ENCODE measurements at regions not wholly inside any gene's neighbourhood (a gene's known extent, or its start where the extent isn't known, plus 50 kb on each side); places are given as distances from the start of the nearest gene placed in this dataset.

DNA sequence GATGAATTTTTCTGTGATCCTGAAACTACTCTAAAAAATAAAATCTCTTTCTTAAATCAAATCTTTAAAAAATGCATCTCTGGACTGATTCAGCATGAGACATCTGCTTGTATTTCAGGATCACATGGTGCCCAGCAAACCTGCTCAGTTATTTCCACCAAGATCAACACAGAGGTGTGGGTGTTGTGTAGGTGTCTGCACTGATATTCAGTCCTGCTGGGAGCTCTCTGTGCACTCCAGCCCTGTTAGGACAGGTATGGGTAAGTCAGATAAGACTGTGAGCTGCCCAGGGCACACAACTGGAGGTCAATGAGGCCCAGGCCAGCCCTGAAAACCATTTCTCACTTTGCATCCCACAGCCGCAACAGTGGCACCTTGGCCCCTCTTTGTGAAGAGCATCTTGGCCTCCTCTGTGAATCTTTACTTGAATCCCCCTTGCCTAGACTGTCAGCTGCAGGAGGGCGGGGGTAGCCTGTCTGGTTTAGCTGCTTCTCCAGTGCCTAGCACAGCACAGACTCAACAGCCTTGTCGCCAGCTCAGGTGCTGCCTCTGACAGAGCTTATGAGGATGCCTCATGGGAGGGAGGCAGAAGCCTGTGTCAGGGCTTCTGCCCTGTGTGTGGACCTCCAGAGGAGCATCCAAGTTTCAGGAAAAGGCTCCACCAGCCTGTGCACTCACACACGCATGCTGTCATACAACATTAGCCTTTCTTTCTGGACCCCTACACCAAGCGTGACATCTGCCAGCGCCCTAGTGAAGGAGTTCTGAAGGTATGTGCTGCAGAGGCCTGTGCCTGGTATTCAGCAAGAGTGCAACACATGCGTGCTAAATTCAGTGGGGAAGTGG, 187.6 kb upstream of the CST7 start:
- H3K27me3 Mint-ChIP-seq (ENCODE audit: low read depth) = peaks cover 8% of the 10 kb centered on the region
- no peak for DNase-seq
- H3K4me3 Mint-ChIP-seq = no peak overlapping the region
- peaks cover 0 to 4% of the 10 kb centered on the region in 2 donors for H3K36me3 Mint-ChIP-seq (ENCODE audit: insufficient read depth in 2 of 2)
- H3K27ac Mint-ChIP-seq = no peak overlapping the region
- ATAC-seq (replicated peaks in 1 of 2) = no peak
- no peaks in the 10 kb centered on the region for H3K4me1 Mint-ChIP-seq (ENCODE audit: low read depth)
- no peaks in the 10 kb centered on the region for H3K9me3 Mint-ChIP-seq

DNA sequence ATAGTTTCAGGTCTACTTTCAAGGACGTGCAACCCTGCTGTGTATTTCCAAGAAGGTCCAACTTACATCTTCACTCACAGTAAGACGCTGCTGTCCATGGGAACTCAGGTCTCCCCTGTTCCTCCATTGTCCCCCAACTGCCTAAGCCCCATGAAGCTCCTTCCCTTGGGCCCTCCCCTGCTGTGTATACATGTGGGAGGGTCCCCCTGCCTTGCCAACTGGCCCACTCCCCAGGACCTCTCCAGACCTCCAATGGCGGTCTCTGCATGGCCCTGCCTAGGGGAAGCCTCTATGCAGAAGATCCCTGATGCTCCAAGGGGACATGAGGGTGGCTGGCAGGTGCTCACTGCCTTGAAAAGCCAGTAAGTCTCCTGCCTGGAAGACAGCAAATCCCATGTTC, 186.7 kb upstream of the CST7 start:
- H3K4me1 Mint-ChIP-seq (ENCODE audit: low read depth) = no peaks in the 10 kb centered on the region
- H3K36me3 Mint-ChIP-seq (ENCODE audit: insufficient read depth in 2 of 2) = peaks cover 0 to 4% of the 10 kb centered on the region in 2 donors
- ATAC-seq (replicated peaks in 1 of 2) (no peak), DNase-seq (no peak)
- no peak overlapping the region for H3K27ac Mint-ChIP-seq
- H3K4me3 Mint-ChIP-seq = no peak overlapping the region
- H3K9me3 Mint-ChIP-seq = no peaks in the 10 kb centered on the region
- peaks cover 8% of the 10 kb centered on the region for H3K27me3 Mint-ChIP-seq (ENCODE audit: low read depth)

DNA sequence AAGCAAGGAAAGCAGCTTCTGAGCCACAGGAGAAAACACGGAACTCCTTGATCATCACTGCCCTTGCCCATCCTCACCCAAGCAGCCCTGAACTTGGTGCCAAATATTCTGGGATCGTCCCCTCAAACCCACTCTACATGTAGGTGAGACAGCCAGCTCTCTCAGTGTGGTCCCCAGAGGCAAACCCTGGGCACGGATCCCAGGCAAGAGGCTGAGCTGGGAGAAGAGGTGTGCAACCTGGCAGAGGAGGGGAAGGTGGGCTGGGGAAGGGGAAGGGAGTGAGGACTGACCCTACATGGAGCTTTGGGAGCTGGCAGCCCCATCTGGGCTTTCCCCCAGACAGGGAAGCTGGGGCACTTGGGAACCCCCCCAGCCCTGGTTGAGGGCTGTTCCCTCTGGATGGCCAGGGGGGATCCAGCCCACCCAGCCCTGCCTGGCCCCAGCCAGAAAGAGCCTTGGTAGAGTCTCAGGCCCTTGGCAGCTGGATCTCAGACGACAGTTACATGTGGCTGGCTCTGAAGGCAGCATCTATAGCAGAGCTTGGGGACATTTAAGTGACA, 186.2 kb upstream of the CST7 start:
- DNase-seq (no peak), ATAC-seq (replicated peaks in 1 of 2) (no peak)
- Mint-ChIP-seq H3K9me3 (no peaks in the 10 kb centered on the region), H3K27me3 (ENCODE audit: low read depth) (peaks cover 8% of the 10 kb centered on the region), H3K36me3 (ENCODE audit: insufficient read depth in 2 of 2) (peaks cover 0 to 4% of the 10 kb centered on the region in 2 donors), H3K27ac (no peak overlapping the region), H3K4me3 (no peak overlapping the region), H3K4me1 (ENCODE audit: low read depth) (no peaks in the 10 kb centered on the region)

- no peaks in the 10 kb centered on the region for H3K9me3 Mint-ChIP-seq
- no peak overlapping the region for H3K4me3 Mint-ChIP-seq
- no peak for ATAC-seq (replicated peaks in 1 of 2)
- DNase-seq = no peak
- no peaks in the 10 kb centered on the region for H3K4me1 Mint-ChIP-seq (ENCODE audit: low read depth)
- no peak overlapping the region for H3K27ac Mint-ChIP-seq
- peaks cover 8% of the 10 kb centered on the region for H3K27me3 Mint-ChIP-seq (ENCODE audit: low read depth)
- peaks cover 0 to 4% of the 10 kb centered on the region in 2 donors for H3K36me3 Mint-ChIP-seq (ENCODE audit: insufficient read depth in 2 of 2)
Measured at GRCh38 chr20:24763386-24764026, 185.6 kb upstream of the CST7 start.

DNA sequence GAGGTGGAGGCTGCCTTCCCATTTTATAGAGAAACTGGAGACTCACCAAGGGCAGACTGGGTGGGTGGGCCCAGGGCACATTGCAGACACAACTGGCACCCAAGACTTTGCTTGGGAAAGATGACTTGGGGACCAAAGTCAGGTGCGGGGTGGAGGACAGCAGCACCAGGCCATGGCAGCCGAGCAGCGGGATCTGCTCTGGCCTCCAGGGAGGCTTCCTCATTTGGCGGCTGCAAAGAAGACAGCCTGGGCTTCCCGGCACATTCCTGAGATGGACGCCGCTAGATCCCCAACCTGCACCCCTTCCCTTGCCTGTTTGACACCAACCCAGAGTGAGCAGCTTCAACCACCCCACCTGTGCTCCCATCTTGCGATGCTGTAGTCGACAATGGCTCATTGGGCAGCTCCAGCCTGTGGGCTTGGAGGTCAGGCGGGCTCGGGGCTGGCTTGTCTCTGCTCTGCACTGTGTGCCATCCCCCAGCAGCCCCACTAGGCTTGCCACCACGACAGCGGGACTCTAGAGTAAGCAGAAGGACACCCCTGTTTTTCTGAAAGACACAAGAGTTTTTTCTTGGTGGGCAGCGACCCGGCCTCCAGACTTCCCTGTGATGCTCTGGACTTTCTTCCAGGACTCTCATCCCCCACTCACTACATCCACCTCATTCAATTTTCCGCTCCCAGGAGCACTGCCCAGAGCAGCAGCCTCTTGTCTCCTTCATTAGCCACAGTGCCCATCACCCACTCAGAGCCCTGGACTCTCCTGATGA, 184.9 kb upstream of the CST7 start:
- no peaks in the 10 kb centered on the region for H3K9me3 Mint-ChIP-seq
- peaks cover 0 to 4% of the 10 kb centered on the region in 2 donors for H3K36me3 Mint-ChIP-seq (ENCODE audit: insufficient read depth in 2 of 2)
- peaks cover 8% of the 10 kb centered on the region for H3K27me3 Mint-ChIP-seq (ENCODE audit: low read depth)
- H3K4me1 Mint-ChIP-seq (ENCODE audit: low read depth) = no peaks in the 10 kb centered on the region
- no peak for DNase-seq
- ATAC-seq (replicated peaks in 1 of 2) = no peak
- no peak overlapping the region for H3K27ac Mint-ChIP-seq
- H3K4me3 Mint-ChIP-seq = no peak overlapping the region

- DNase-seq (no peak), ATAC-seq (replicated peaks in 1 of 2) (no peak)
- no peak overlapping the region for H3K27ac Mint-ChIP-seq
- H3K9me3 Mint-ChIP-seq = no peaks in the 10 kb centered on the region
- no peaks in the 10 kb centered on the region for H3K4me1 Mint-ChIP-seq (ENCODE audit: low read depth)
- peaks cover 8% of the 10 kb centered on the region for H3K27me3 Mint-ChIP-seq (ENCODE audit: low read depth)
- H3K36me3 Mint-ChIP-seq (ENCODE audit: insufficient read depth in 2 of 2) = peaks cover 0 to 4% of the 10 kb centered on the region in 2 donors
- no peak overlapping the region for H3K4me3 Mint-ChIP-seq
Measured at GRCh38 chr20:24764794-24765202, 184.3 kb upstream of the CST7 start.

GRCh38 chr20:24765316-24766142, 183.5 kb upstream of the CST7 start:
- ATAC-seq (replicated peaks in 1 of 2) = no peak
- DNase-seq = no peak
- Mint-ChIP-seq H3K4me1 (ENCODE audit: low read depth) (no peaks in the 10 kb centered on the region), H3K9me3 (no peaks in the 10 kb centered on the region), H3K27ac (no peak overlapping the region), H3K4me3 (no peak overlapping the region), H3K27me3 (ENCODE audit: low read depth) (peaks cover 8% of the 10 kb centered on the region), H3K36me3 (ENCODE audit: insufficient read depth in 2 of 2) (peaks cover 0 to under 1% of the 10 kb centered on the region in 2 donors)

GRCh38 chr20:24766143-24766527, 182.9 kb upstream of the CST7 start:
- Mint-ChIP-seq H3K4me1 (ENCODE audit: low read depth) (no peaks in the 10 kb centered on the region), H3K27ac (no peak overlapping the region), H3K36me3 (ENCODE audit: insufficient read depth in 2 of 2) (no peaks in the 10 kb centered on the region), H3K27me3 (ENCODE audit: low read depth) (peaks cover 10% of the 10 kb centered on the region), H3K4me3 (no peak overlapping the region), H3K9me3 (no peaks in the 10 kb centered on the region)
- no peak for ATAC-seq (replicated peaks in 1 of 2)
- no peak for DNase-seq

DNA sequence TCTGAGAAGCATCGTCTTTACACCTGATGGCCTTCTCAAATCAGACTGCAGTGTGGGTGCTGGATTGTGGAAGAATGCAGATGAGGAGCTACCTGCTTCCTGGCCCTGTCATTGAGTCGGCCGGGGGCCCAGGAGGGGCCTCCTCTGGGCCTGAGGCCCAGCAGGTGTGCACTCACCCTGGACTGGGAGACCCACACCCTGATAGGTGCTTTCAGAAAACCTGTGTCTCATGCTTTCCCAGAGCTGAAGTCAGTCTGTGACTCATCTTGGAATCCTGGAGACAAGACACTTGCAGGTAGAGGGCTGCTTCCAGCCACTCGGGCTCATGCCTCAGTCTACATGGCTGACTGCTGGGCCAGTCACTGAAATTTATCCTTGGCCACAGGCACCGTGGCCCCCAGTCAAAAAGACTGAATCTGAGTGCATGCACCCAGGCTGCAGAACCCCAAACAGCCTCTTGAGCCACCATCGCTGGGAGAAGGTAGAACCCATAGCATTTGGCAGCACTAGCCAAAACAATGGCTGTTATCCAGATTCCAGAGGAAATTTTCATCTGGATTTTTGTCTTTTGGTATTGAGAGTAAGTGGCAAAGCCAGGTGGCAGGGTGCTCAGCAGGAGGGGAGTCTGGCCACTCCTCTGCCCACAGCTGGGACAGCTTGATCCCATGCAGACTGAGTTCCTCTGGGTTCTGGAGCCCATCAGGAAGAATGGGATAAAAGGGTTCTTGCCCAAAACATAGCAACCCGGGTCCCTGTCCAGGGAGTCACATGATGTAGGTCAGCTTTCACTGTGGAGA, 182.0 kb upstream of the CST7 start:
- Mint-ChIP-seq H3K27ac (no peak overlapping the region), H3K4me3 (no peak overlapping the region), H3K27me3 (ENCODE audit: low read depth) (peaks cover 18% of the 10 kb centered on the region), H3K36me3 (ENCODE audit: insufficient read depth in 2 of 2) (no peaks in the 10 kb centered on the region), H3K4me1 (ENCODE audit: low read depth) (peaks cover 7% of the 10 kb centered on the region), H3K9me3 (no peaks in the 10 kb centered on the region)
- no peak for DNase-seq
- ATAC-seq (replicated peaks in 1 of 2) = no peak

DNA sequence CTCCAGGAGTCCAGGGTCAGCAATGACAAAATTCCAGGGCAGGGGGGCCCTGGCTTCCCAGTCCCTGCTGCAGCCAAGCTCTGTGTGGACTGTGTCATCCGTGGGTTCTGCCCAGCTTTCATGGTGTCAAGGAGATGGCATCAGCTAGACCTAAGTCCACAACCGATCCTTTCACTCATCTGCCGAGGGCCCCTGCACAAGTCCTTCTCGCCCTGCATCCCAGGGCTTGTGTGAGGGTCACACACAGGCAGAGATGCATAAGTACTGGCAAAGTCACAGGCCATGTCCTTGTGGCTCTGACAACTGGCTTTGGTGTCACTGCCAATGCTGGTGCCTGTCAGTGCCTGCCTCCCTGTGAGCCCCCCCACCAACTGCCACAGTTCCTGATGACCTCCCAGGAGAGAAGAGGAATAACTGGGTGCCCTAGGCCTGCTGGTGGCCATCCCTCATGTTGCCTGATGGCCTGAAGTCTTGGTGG, 181.4 kb upstream of the CST7 start:
- Mint-ChIP-seq H3K4me1 (ENCODE audit: low read depth) (peaks cover 7% of the 10 kb centered on the region), H3K4me3 (no peak overlapping the region), H3K27me3 (ENCODE audit: low read depth) (peaks cover 25% of the 10 kb centered on the region), H3K36me3 (ENCODE audit: insufficient read depth in 2 of 2) (no peaks in the 10 kb centered on the region), H3K27ac (no peak overlapping the region), H3K9me3 (no peaks in the 10 kb centered on the region)
- ATAC-seq (replicated peaks in 1 of 2) (no peak), DNase-seq (no peak)

GRCh38 chr20:24768201-24768636, 180.8 kb upstream of the CST7 start:
- ATAC-seq (replicated peaks in 1 of 2) (no peak), DNase-seq (no peak)
- Mint-ChIP-seq H3K4me1 (ENCODE audit: low read depth) (peaks cover 8% of the 10 kb centered on the region), H3K27ac (no peak overlapping the region), H3K27me3 (ENCODE audit: low read depth) (peaks cover 24% of the 10 kb centered on the region), H3K36me3 (ENCODE audit: insufficient read depth in 2 of 2) (no peaks in the 10 kb centered on the region), H3K9me3 (no peaks in the 10 kb centered on the region), H3K4me3 (no peak overlapping the region)
